ENCODE measurements at regions not wholly inside any gene's neighbourhood (a gene's known extent, or its start where the extent isn't known, plus 50 kb on each side); places are given as distances from the start of the nearest gene placed in this dataset.

DNA sequence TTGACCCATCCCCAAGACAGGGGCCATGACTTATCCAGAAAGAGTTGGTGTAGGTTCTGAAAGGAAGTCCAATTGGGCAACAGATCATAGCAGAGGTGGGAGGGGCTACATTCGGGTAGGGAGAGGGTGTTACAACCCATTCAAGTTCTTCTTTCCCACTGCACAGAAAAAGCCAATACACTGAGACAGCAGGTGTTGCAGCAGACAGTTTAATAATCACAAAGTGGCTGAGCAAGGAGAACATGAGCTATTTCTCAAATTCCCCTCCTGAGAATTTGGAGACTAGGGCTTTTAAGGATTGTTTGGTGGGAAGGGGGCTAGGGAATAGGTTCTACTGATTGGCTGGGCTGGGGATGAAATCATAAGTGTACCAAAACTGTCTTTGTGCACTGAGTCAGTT lies 328.4 kb upstream of the POU3F1 start:
- no peak overlapping the region for H3K4me3 ChIP-seq (ENCODE audit: insufficient read depth, low read length, poor library complexity, severe bottlenecking)
- no peaks in the 10 kb centered on the region for H3K79me2 ChIP-seq (ENCODE audit: insufficient read depth, low read length)
- H4K20me1 ChIP-seq (ENCODE audit: low read depth, low read length) = no peaks in the 10 kb centered on the region
- H3K27me3 ChIP-seq (ENCODE audit: low read length) = no peaks in the 10 kb centered on the region
- TF ChIP-seq CTCF (IDR thresholded peaks at IDR 0.05; ENCODE audit: insufficient read depth, low read length, poor library complexity, severe bottlenecking) = no peak
- no peak for TF ChIP-seq EZH2phosphoT487 (conservative IDR thresholded peaks at IDR 0.05; ENCODE audit: low read length)
- no peaks in the 10 kb centered on the region for H3K36me3 ChIP-seq (ENCODE audit: low read length)
- no peaks in the 10 kb centered on the region for H3K9me2 ChIP-seq (replicated peaks; ENCODE audit: insufficient read depth, low read length)
- H3K4me2 ChIP-seq (ENCODE audit: low read depth, low read length, poor library complexity, severe bottlenecking) = no peak overlapping the region
- H3K9me3 ChIP-seq (ENCODE audit: insufficient read depth, low read length) = peaks cover 22% of the 10 kb centered on the region; the same call in 1 of the 2 replicates
- no peak overlapping the region for H2AFZ ChIP-seq (ENCODE audit: low read depth, low read length, severe bottlenecking)
- no peaks in the 10 kb centered on the region for H3F3A ChIP-seq (ENCODE audit: insufficient read depth)
- no peak overlapping the region for H3K9ac ChIP-seq (ENCODE audit: low read length)
- no peak overlapping the region for H3K27ac ChIP-seq (ENCODE audit: low read depth, low read length)

- no peak overlapping the region for H3K4me2 ChIP-seq (ENCODE audit: low read depth, low read length, poor library complexity, severe bottlenecking)
- H3K27ac ChIP-seq (ENCODE audit: low read depth, low read length) = no peak overlapping the region
- no peak overlapping the region for H3K9ac ChIP-seq (ENCODE audit: low read length)
- no peaks in the 10 kb centered on the region for H3F3A ChIP-seq (ENCODE audit: insufficient read depth)
- no peaks in the 10 kb centered on the region for H3K9me2 ChIP-seq (replicated peaks; ENCODE audit: insufficient read depth, low read length)
- no peak overlapping the region for H2AFZ ChIP-seq (ENCODE audit: low read depth, low read length, severe bottlenecking)
- H3K79me2 ChIP-seq (ENCODE audit: insufficient read depth, low read length) = no peaks in the 10 kb centered on the region
- no peaks in the 10 kb centered on the region for H3K27me3 ChIP-seq (ENCODE audit: low read length)
- no peak overlapping the region for H3K4me3 ChIP-seq (ENCODE audit: insufficient read depth, low read length, poor library complexity, severe bottlenecking)
- no peaks in the 10 kb centered on the region for H3K36me3 ChIP-seq (ENCODE audit: low read length)
- no peaks in the 10 kb centered on the region for H4K20me1 ChIP-seq (ENCODE audit: low read depth, low read length)
- peaks cover 22% of the 10 kb centered on the region; the same call in 1 of the 2 replicates for H3K9me3 ChIP-seq (ENCODE audit: insufficient read depth, low read length)
- TF ChIP-seq CTCF (IDR thresholded peaks at IDR 0.05; ENCODE audit: insufficient read depth, low read length, poor library complexity, severe bottlenecking) (no peak), EZH2phosphoT487 (conservative IDR thresholded peaks at IDR 0.05; ENCODE audit: low read length) (no peak)
Observed at GRCh38 chr1:38371505-38371844, 324.9 kb upstream of the POU3F1 start.

GRCh38 chr1:38370716-38371504 lies 324.3 kb upstream of the POU3F1 start:
- no peak overlapping the region for H3K9ac ChIP-seq (ENCODE audit: low read length)
- no peak overlapping the region for H3K27ac ChIP-seq (ENCODE audit: low read depth, low read length)
- H4K20me1 ChIP-seq (ENCODE audit: low read depth, low read length) = no peaks in the 10 kb centered on the region
- H3K36me3 ChIP-seq (ENCODE audit: low read length) = no peaks in the 10 kb centered on the region
- H3K9me3 ChIP-seq (ENCODE audit: insufficient read depth, low read length) = peaks cover 17% of the 10 kb centered on the region; the same call in 1 of the 2 replicates
- no peaks in the 10 kb centered on the region for H3F3A ChIP-seq (ENCODE audit: insufficient read depth)
- H3K79me2 ChIP-seq (ENCODE audit: insufficient read depth, low read length) = no peaks in the 10 kb centered on the region
- no peak overlapping the region for H3K4me3 ChIP-seq (ENCODE audit: insufficient read depth, low read length, poor library complexity, severe bottlenecking)
- no peak overlapping the region for H3K4me2 ChIP-seq (ENCODE audit: low read depth, low read length, poor library complexity, severe bottlenecking)
- H2AFZ ChIP-seq (ENCODE audit: low read depth, low read length, severe bottlenecking) = no peak overlapping the region
- no peaks in the 10 kb centered on the region for H3K27me3 ChIP-seq (ENCODE audit: low read length)
- TF ChIP-seq CTCF (IDR thresholded peaks at IDR 0.05; ENCODE audit: insufficient read depth, low read length, poor library complexity, severe bottlenecking) = no peak
- no peak for TF ChIP-seq EZH2phosphoT487 (conservative IDR thresholded peaks at IDR 0.05; ENCODE audit: low read length)
- no peaks in the 10 kb centered on the region for H3K9me2 ChIP-seq (replicated peaks; ENCODE audit: insufficient read depth, low read length)
